Ectodermal cell (in vitro differentiated cells): ENCODE measurements at regions not wholly inside any gene's neighbourhood (a gene's known extent, or its start where the extent isn't known, plus 50 kb on each side); places are given as distances from the start of the nearest gene placed in this dataset.
"Not testable (repeated sequence)": the region's sequence is repeated elsewhere in the genome, so short reads cannot be mapped to it uniquely, and the experiment has no call there.

Source experiments
- H3K27ac ChIP-seq: 2 replicates; pipeline ENCODE4 v1.7.0; 2013; ENCODE audit warnings: mild to moderate bottlenecking, low read depth, low read length; ENCODE audit not compliant: insufficient read depth, poor library complexity, severe bottlenecking
- H3K27me3 ChIP-seq: 2 replicates; pipeline ENCODE4 v1.7.0; 2013; ENCODE audit warnings: mild to moderate bottlenecking, low read length; ENCODE audit not compliant: insufficient read depth, control insufficient read depth, poor library complexity, severe bottlenecking
- H3K36me3 ChIP-seq: one replicate; pipeline ENCODE4 v1.7.0; 2013; ENCODE audit warnings: low read length; ENCODE audit not compliant: control insufficient read depth, insufficient read depth
- H3K4me1 ChIP-seq: one replicate; pipeline ENCODE4 v1.7.0; 2013; ENCODE audit warnings: low read length; ENCODE audit not compliant: control insufficient read depth, insufficient read depth
- H3K4me3 ChIP-seq: 2 replicates; pipeline ENCODE4 v1.7.0; 2013; ENCODE audit warnings: low read depth, low read length, control low read depth; ENCODE audit not compliant: insufficient read depth
- H3K9me3 ChIP-seq: 2 replicates; pipeline ENCODE4 v1.7.0; 2013; ENCODE audit warnings: mild to moderate bottlenecking, low read length, moderate library complexity; ENCODE audit not compliant: control insufficient read depth
- WGBS, 2 experiments: methylation state at CpG; one replicate each; pipeline ENCODE4 v1.1.7; 2013; ENCODE audit warnings: missing lambda C conversion rate in 2 of 2; 5-methylcytosine and 5-hydroxymethylcytosine counted together

- H3K4me1 ChIP-seq = peaks cover 12% of the 10 kb centered on the region
- not testable (repeated sequence) for H3K36me3 ChIP-seq, H3K27me3 ChIP-seq, H3K27ac ChIP-seq, H3K9me3 ChIP-seq, H3K4me3 ChIP-seq
- 94 to 95% methylated on average over 27 to 29 of the region's 29 CpGs for WGBS, 2 experiments
Measured at GRCh38 chr16:29155131-29155865, 170.4 kb downstream of the LAT start.

DNA sequence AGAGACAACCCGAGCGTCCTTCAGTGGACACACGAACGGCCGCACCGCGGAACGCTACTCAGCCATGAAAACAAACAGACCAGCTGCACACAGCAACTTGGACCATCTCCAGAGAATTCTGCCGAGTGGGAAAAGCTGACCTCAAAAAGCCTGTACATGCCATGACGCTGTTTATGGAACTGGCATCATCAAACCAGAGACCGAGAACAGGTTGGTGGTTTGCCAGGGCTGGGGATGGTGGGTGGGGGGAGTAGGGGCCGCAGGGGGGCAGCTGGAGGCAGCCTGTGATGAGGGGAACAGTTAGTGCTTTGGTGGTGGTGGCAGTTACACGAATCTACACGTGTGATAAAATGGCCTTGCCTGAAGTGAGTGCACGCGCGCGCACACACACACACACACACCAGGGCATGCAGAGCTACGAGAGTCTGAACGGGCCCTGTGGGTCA, 169.8 kb downstream of the LAT start:
- H3K27ac ChIP-seq = no peak overlapping the region
- no peaks in the 10 kb centered on the region for H3K27me3 ChIP-seq
- no peak overlapping the region for H3K4me3 ChIP-seq
- 91 to 97% methylated on average over 20 of the region's 20 CpGs for WGBS, 2 experiments
- no peaks in the 10 kb centered on the region for H3K36me3 ChIP-seq
- peaks cover 12% of the 10 kb centered on the region for H3K4me1 ChIP-seq
- H3K9me3 ChIP-seq = no peaks in the 10 kb centered on the region

GRCh38 chr16:29154088-29154487, 169.2 kb downstream of the LAT start:
- Histone ChIP-seq H3K4me1 (peaks cover 12% of the 10 kb centered on the region), H3K4me3 (no peak overlapping the region), H3K9me3 (no peaks in the 10 kb centered on the region), H3K36me3 (no peaks in the 10 kb centered on the region), H3K27me3 (no peaks in the 10 kb centered on the region), H3K27ac (no peak overlapping the region)
- WGBS, 2 experiments = 92% methylated on average over 18 of the region's 18 CpGs

DNA sequence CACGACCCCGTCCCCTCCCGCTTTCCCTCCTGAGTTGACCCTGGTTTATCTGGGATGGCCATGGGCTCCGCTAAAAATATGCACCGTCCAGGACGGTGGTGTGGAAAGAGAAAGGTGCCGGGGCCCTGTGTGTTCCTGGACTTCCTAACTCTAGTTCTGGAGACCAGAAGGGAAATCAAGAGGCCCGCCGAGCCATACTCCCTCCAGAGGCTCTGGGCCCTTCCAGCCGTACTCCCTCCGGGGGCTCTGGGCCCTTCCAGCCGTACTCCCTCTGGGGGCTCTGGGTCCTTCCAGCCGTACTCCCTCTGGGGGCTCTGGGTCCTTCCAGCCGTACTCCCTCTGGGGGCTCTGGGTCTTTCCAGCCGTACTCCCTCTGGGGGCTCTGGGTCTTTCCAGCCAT, 168.5 kb downstream of the LAT start:
- H3K9me3 ChIP-seq, H3K4me3 ChIP-seq, H3K36me3 ChIP-seq, H3K27ac ChIP-seq, H3K27me3 ChIP-seq: not testable (repeated sequence)
- 92 to 93% methylated on average over 15 of the region's 15 CpGs for WGBS, 2 experiments
- peaks cover 12% of the 10 kb centered on the region for H3K4me1 ChIP-seq

- not testable (repeated sequence) for H3K4me3 ChIP-seq, H3K9me3 ChIP-seq, H3K36me3 ChIP-seq, H3K27me3 ChIP-seq, H3K27ac ChIP-seq
- WGBS, 2 experiments = 92 to 93% methylated on average over 12 of the region's 12 CpGs
- H3K4me1 ChIP-seq = peaks cover 12% of the 10 kb centered on the region
Measured at GRCh38 chr16:29152544-29153031, 167.7 kb downstream of the LAT start.

DNA sequence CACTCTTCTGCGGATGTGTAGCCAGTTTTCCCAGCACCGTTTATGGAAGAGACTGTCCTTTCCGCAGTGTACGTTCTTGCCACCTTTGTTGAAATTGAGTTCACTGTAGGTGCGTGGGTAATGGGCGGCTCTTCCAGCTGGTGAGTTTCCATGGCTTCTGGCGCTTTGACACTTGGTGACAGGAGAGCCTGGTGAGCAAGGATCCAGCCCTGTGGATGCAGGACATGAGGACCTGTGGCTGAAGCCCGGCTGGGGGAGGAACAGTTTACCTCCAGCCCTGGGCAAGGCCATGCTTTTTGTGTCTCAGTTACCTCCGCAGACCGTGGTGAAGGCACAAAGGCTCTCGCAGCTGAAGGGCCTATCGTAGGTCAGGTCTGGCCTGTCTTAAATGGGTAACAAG, 166.5 kb downstream of the LAT start:
- H3K27me3 ChIP-seq = no peaks in the 10 kb centered on the region
- no peak overlapping the region for H3K4me3 ChIP-seq
- no peaks in the 10 kb centered on the region for H3K36me3 ChIP-seq
- peaks cover 1% of the 10 kb centered on the region for H3K4me1 ChIP-seq
- no peak overlapping the region for H3K27ac ChIP-seq
- H3K9me3 ChIP-seq = no peaks in the 10 kb centered on the region
- WGBS, 2 experiments = 93 to 95% methylated on average over 12 of the region's 12 CpGs

DNA sequence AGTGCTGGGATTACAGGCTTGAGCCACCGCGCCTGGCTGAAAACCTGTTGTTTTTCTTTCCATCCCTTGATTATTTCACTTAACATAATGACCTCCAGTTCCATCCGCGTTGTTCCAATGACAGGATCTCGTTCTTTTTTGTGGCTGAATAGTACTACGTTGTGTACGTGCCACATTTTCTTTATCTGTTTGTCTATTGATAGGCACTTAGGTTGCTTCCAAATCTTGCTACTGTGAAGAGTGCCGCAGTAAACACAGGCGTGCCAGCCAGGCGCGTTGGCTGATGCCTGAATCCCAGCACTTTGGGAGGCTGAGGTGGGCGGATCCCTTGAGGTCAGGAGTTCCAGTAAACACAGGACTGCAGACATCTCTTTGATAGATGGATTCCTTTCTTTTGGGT, 165.1 kb downstream of the LAT start:
- 89 to 95% methylated on average over 12 of the region's 12 CpGs for WGBS, 2 experiments
- not testable (repeated sequence) for H3K9me3 ChIP-seq, H3K4me1 ChIP-seq, H3K27ac ChIP-seq, H3K27me3 ChIP-seq, H3K36me3 ChIP-seq, H3K4me3 ChIP-seq

DNA sequence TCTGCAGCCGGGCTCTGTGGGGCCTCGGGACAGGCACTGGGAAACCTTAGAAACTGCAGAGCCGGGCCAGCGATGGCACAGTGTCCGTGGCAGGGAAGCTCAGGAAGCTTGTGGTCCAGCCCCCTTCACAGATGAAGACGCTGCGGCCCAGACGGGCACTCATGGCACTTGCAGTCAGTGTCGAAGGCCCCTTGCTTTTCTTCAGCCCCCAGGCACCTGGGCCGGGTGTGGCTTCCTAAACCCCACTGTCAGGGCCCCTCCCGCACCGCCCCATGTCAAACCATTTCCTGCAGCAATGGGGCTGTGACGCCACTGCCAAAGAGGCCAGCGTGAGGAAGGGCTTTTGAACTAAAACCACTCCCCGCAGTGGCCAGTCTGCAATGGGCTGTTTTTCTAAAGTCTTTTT, 164.0 kb downstream of the LAT start:
- 88 to 90% methylated on average over 15 of the region's 15 CpGs for WGBS, 2 experiments
- no peak overlapping the region for H3K27ac ChIP-seq
- H3K9me3 ChIP-seq = no peaks in the 10 kb centered on the region
- H3K36me3 ChIP-seq = no peaks in the 10 kb centered on the region
- no peak overlapping the region for H3K4me3 ChIP-seq
- no peaks in the 10 kb centered on the region for H3K4me1 ChIP-seq
- no peaks in the 10 kb centered on the region for H3K27me3 ChIP-seq

DNA sequence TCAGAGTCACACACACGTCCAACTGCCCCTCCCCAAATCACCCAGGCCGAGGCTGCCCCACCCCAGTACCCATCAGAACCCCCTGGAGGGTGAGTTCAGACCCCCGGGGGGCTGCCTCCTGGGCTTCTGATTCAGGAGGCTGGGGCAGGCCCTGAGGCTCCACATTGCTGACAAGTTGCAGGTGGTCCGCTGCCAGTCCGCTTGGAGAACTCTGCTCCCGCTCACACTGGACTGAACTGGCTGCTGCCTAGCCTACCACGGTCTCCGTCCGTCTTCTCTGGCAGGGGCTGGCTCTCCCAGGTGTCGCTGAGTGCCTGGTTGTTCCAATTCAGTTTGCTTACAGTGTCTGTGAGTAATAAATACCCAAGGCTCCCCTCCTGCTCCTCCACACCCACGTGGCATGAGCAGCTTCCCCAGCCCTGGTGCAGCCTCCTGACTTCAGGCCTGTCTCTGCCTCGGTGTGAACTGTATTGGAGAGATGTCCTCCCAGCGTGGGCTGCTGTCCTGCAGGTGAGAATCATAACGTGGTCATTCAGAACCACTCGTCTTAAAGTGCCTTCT, 163.4 kb downstream of the LAT start:
- Histone ChIP-seq H3K27me3 (no peaks in the 10 kb centered on the region), H3K4me3 (no peak overlapping the region), H3K36me3 (no peaks in the 10 kb centered on the region), H3K9me3 (no peaks in the 10 kb centered on the region), H3K4me1 (no peaks in the 10 kb centered on the region), H3K27ac (no peak overlapping the region)
- 86 to 90% methylated on average over 14 to 15 of the region's 15 CpGs for WGBS, 2 experiments

DNA sequence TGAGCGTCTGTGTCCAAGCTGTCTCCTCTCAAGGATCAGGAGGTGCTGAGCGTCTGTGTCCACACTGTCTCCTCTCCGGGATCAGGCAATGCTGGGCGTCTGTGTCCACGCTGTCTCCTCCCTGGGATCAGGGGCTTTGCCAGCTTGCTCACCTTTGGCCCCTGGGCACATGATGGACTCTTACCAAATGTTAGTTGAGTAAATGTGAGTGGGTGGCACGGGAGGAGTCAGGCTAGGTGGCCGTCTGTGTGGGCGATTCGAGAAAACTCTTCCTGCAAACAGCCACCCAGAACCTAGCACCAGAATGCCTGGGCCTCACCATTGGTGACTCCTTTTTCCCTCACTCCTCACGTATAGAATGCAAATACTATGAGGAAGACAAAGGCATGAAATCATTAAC, 162.9 kb downstream of the LAT start:
- 92 to 93% methylated on average over 10 of the region's 10 CpGs for WGBS, 2 experiments

More for the DNA sequence above, 162.9 kb downstream of the LAT start:
- not testable (repeated sequence) for H3K27ac ChIP-seq, H3K4me1 ChIP-seq, H3K27me3 ChIP-seq, H3K36me3 ChIP-seq, H3K9me3 ChIP-seq, H3K4me3 ChIP-seq
